NCI-H774 (cell line): ENCODE measurements at regions not wholly inside any gene's neighbourhood (a gene's known extent, or its start where the extent isn't known, plus 50 kb on each side); places are given as distances from the start of the nearest gene placed in this dataset.

Experiments
- DNase-seq: peaks from one replicate; lab custom pipeline; 2025; lab: John Stamatoyannopoulos, UW

- no peak for DNase-seq
These were observed 403.4 kb upstream of the SUCLG2 start for GRCh38 chr3:68057637-68058320.

DNA sequence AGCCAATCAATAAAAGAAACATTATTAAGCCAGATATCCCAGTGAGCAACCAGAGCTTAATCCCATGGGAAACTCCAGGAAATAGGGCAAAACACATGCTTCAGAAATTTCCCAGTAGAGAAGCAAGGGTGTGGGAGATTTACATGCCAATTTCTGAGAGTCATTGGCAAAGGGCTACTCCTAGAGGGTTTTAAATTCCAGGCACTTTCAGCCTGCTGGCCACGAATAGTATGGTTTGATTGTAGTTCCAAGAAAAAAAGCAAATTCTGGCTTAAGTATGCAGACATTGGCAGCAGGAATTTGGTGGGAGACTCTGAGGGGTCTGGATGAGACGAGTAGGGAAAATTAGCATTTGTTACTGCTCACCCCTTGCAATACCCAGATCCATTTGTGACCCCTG is 402.1 kb upstream of the SUCLG2 start:
- no peak for DNase-seq

DNA sequence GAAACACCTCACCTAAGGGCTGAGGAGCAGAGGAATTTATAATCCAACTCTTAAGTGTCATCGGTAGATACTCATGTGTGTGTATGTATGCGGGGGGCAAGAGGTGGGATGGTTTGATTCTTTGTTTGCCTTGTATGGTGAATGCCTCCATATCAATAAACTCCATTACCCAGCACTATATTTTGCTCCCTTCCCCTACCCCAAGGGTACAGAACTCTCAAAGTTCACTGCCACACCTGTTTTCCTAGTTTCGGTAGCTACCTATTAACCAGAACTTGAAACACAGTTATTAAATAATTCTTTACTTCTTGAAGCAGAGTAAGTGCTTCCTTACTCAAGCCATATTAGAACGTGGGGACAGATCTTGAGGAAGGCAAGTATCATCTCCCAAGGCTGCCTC is 400.8 kb upstream of the SUCLG2 start:
- DNase-seq = no peak

- no peak for DNase-seq
These were observed 395.4 kb upstream of the SUCLG2 start for GRCh38 chr3:68049776-68050175.

- no peak for DNase-seq
These were observed 391.6 kb upstream of the SUCLG2 start for GRCh38 chr3:68045976-68046375.

GRCh38 chr3:68033867-68034266 is 379.5 kb upstream of the SUCLG2 start:
- no peak for DNase-seq

DNA sequence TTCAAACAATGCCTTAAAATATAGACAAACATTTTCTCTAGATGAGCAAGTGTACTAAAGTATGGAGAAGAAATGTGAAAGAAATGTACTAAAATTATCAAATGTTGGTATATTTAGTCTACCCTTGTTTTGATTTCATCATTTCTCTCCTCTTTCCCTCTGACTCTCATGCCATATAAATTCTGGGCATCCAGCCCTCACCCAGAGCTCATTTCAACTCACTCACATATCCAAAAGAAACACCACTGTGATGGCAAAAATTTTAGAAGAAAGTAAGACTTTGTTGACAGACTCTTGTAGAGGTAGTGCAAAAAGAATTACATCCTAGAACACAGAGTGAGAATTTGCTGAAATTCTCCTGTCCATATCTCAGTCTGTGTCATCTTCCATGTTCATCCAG is 377.8 kb upstream of the SUCLG2 start:
- no peak for DNase-seq

- no peak for DNase-seq
These were observed 370.8 kb upstream of the SUCLG2 start for GRCh38 chr3:68025189-68025588.

GRCh38 chr3:68019876-68020275 is 365.5 kb upstream of the SUCLG2 start:
- DNase-seq = no peak

DNA sequence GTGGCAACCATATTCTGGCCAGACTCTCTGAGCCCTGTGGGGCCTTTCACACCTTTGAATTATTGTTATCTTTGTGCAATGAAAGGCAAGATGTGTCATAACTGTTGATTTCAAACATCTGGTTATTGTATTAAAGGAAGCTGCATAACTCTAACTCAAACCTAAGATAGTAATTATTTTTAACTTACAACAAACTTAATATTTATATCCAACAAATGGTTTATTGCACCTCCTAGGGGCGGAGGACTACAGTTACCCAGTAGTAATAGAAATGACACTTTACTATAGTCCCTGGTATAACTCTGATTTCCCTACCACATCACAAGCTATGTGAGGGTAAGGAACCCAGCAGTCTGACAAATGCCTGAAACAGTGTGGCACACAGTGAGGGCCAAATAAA is 363.9 kb upstream of the SUCLG2 start:
- no peak for DNase-seq

DNA sequence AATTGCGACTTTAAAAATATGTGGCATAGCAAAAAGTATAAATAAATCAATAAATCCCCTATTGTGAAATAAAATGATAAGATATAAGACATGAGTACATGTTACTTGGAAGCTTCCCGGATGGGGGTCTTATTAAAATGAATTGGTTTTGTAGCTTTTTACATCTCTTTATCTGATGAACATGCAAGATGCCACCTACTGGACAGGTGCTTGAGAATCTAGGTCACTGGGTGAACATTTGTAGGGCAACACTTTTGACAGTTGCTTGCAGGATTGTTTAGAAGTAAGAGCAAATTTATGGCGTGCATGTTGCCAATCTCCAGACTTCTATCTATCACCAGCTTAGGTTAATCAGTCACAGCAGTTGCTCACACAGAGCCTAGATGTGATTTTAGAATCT is 362.7 kb upstream of the SUCLG2 start:
- no peak for DNase-seq

- no peak for DNase-seq
These were observed 355.5 kb upstream of the SUCLG2 start for GRCh38 chr3:68009900-68010299.

GRCh38 chr3:68007621-68008226 is 353.3 kb upstream of the SUCLG2 start:
- DNase-seq = no peak

DNA sequence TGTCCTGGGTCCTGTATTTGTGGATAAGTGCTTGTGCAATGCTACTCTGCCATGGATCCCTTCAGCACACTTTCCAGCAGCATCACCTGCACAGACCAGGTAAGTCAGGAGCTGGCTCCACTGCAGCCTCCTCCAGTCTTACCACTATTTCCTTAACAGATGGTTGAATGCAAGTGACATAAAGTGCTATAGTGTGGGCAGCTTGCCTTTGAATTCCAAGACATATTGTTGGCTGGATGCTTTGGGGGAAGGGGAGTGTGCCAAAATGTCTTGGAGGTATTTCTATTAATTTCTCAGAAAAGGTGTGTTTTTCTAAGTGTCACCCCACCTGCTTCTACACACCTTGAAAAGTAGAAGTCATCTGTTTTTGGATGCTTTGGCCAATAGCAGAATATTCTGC is 352.2 kb upstream of the SUCLG2 start:
- DNase-seq = no peak

- DNase-seq = no peak
These were observed 349.7 kb upstream of the SUCLG2 start for GRCh38 chr3:68004091-68004490.

- DNase-seq = no peak
These were observed 343.9 kb upstream of the SUCLG2 start for GRCh38 chr3:67998281-67998680.

- no peak for DNase-seq
These were observed 340.8 kb upstream of the SUCLG2 start for GRCh38 chr3:67995206-67995605.

DNA sequence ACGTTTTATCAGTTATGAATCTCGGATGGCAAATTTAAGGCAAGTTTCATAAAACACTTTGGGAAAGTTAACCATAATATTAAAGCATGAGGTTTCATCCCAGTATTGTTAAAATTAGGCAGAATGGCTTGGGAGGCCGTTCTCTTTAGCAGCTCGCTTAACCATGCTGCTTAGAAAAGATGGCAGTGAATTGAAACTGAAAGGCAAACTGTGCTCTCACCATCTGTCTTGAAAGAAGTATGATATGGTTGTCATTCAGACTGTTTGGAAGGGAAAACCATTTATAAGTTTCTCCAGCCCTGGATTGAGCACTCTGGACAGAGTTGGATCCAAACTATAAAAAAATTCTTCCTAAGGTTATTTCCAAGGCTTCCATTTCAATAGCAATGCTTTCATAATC is 332.3 kb upstream of the SUCLG2 start:
- no peak for DNase-seq

- DNase-seq = no peak
These were observed 328.8 kb upstream of the SUCLG2 start for GRCh38 chr3:67983166-67983565.

GRCh38 chr3:67981077-67981476 is 326.7 kb upstream of the SUCLG2 start:
- DNase-seq = no peak

DNA sequence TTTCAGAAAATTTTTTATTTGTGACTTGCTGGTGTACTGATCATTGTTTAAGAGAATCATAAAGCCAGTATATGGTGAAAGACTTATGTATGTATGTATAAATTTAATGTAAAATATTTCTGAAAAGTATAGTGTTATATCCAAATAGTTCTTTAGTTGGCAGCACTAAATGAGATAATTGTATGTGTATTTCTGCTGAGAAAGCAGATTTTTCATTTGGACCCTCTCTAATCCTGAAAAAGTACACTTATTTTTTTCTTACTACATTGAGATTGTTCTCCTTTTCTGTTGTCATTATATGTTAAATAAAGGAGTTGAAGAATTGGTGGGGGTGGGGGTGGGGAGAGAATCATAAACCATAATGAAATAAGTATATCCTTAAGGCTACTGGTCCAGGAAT is 324.9 kb upstream of the SUCLG2 start:
- DNase-seq = no peak

GRCh38 chr3:67977762-67978161 is 323.4 kb upstream of the SUCLG2 start:
- no peak for DNase-seq

DNA sequence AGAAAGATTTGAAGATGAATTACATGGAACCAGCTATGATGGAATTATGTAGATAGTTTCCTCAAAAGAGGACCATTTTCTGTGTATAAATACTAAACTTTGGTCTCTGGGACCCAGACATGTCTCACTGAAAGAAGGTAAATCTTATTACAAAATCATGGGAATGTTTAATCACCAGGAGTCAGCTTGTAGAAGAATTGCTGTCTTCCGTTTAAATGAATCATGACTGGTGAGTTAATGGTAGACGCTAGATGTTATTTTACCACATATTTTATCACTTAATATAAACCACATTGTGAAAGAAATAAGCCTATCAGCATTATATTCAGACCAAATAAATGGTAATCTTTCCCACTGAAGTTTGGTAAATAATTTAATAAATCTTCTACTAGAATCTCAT is 322.3 kb upstream of the SUCLG2 start:
- no peak for DNase-seq

- no peak for DNase-seq
These were observed 310.2 kb upstream of the SUCLG2 start for GRCh38 chr3:67964596-67964995.
